Caco-2 (cell line): ENCODE measurements at regions not wholly inside any gene's neighbourhood (a gene's known extent, or its start where the extent isn't known, plus 50 kb on each side); places are given as distances from the start of the nearest gene placed in this dataset.

Experiments used
- BruUV-seq: library from RNA; stranded (reverse); fragments of 400-500 nt; replicated peaks from 2 replicates; lab custom pipeline; 2021; lab: Mats Ljungman, UMichigan
- CTCF ChIA-PET: fragments of 300-600 bp; sonication (Branson Sonifier 250); formaldehyde crosslinking; loops from one replicate; lab custom pipeline; 2022; ENCODE audit warnings: antibody characterized with exemption; lab: Charles Lee
- POLR2A ChIA-PET: fragments of 300-600 bp; sonication (Branson Sonifier 250); formaldehyde crosslinking; loops from one replicate; lab custom pipeline; 2022; ENCODE audit warnings: antibody characterized with exemption; lab: Charles Lee
- DNase-seq, 2 experiments: peaks; one replicate each; pipeline versions ENCODE4 v3.0.0 to v3.0.0-alpha.2; 2020 to 2022
- H3K27me3 ChIP-seq: replicated peaks from 2 replicates; pipeline ENCODE4 v1.6.0; 2011; ENCODE audit warnings: low read length; ENCODE audit not compliant: control insufficient read depth, insufficient read depth
- H3K36me3 ChIP-seq: 2 replicates; pipeline ENCODE4 v1.5.1; 2011; ENCODE audit warnings: low read length; ENCODE audit not compliant: control insufficient read depth, insufficient read depth
- H3K4me1 ChIP-seq: fragments of 250-450 bp; sonication (Bioruptor Pico); 2 replicates; pipeline ENCODE4 v1.5.1; 2020; ENCODE audit warnings: mild to moderate bottlenecking
- H3K4me3 ChIP-seq: 2 replicates; pipeline ENCODE4 v1.5.1; 2011; ENCODE audit warnings: low read depth, mild to moderate bottlenecking, control low read depth, low read length
- H3K9me3 ChIP-seq: fragments of 250-450 bp; sonication (Bioruptor Pico); 2 replicates; pipeline ENCODE4 v1.5.1; 2020; ENCODE audit warnings: mild to moderate bottlenecking, moderate library complexity
- H3K27ac Mint-ChIP-seq: one replicate; pipeline ENCODE4 v1.8.0; 2022; ENCODE audit warnings: mixed read lengths; ENCODE audit not compliant: unreplicated experiment
- H3K27me3 Mint-ChIP-seq: one replicate; pipeline ENCODE4 v1.8.0; 2022; ENCODE audit warnings: mixed read lengths; ENCODE audit not compliant: insufficient read depth, unreplicated experiment
- H3K36me3 Mint-ChIP-seq: one replicate; pipeline ENCODE4 v1.8.0; 2022; ENCODE audit warnings: mild to moderate bottlenecking, mixed read lengths; ENCODE audit not compliant: insufficient read depth, unreplicated experiment
- H3K4me1 Mint-ChIP-seq: one replicate; pipeline ENCODE4 v1.8.0; 2022; ENCODE audit warnings: low read depth, mixed read lengths; ENCODE audit not compliant: unreplicated experiment
- H3K4me3 Mint-ChIP-seq: one replicate; pipeline ENCODE4 v1.8.0; 2022; ENCODE audit warnings: mild to moderate bottlenecking, moderate library complexity, mixed read lengths; ENCODE audit not compliant: unreplicated experiment
- H3K9me3 Mint-ChIP-seq: one replicate; pipeline ENCODE4 v1.8.0; 2022; ENCODE audit warnings: mixed read lengths; ENCODE audit not compliant: unreplicated experiment
- CTCF ChIP-seq, 2 experiments: fragments of 200-600 bp in 1 of 2; IDR thresholded peaks; 1 replicate in 1 of 2; 2 replicates in 1 of 2; pipeline versions ENCODE4 v1.5.1 to v1.8.0; 2011 to 2022; ENCODE audit warnings: antibody characterized with exemption in 1 of 2, control low read depth in 1 of 2, inconsistent platforms in 1 of 2, low read depth in 1 of 2, low read length in 1 of 2, mild to moderate bottlenecking in 1 of 2, moderate library complexity in 1 of 2; ENCODE audit not compliant: insufficient read depth in 1 of 2, severe bottlenecking in 1 of 2, unreplicated experiment in 1 of 2
- intact Hi-C: fragments of 100-400 bp; cut with micrococcal nuclease; formaldehyde crosslinking; loops from one replicate; pipeline ENCODE4 v1.10.0; 2022; ENCODE audit not compliant: unreplicated experiment

- Histone ChIP-seq H3K4me1 (peaks cover 16% of the 10 kb centered on the region), H3K9me3 (no peaks in the 10 kb centered on the region), H3K4me3 (no peak overlapping the region), H3K27me3 (no peaks in the 10 kb centered on the region), H3K36me3 (no peaks in the 10 kb centered on the region)
- no peaks in the 10 kb centered on the region for H3K9me3 Mint-ChIP-seq
- peak; percentile 47 to 67 for DNase-seq
- no peaks in the 10 kb centered on the region for H3K27me3 Mint-ChIP-seq
- intact Hi-C loops = no loop called here
- no TSS peak for BruUV-seq
- H3K4me3 Mint-ChIP-seq = peak overlapping the region; percentile 1
- TF ChIP-seq CTCF (IDR thresholded peaks at IDR 0.05; ENCODE audit: insufficient read depth in 1 of 2, low read depth in 1 of 2, low read length in 1 of 2, severe bottlenecking in 1 of 2, unreplicated experiment in 1 of 2) = no peak
- no peak overlapping the region for H3K27ac Mint-ChIP-seq
- POLR2A ChIA-PET = no interaction called here
- H3K36me3 Mint-ChIP-seq = no peaks in the 10 kb centered on the region
- H3K4me1 Mint-ChIP-seq = peaks cover 11% of the 10 kb centered on the region
- CTCF ChIA-PET = interaction anchor here (0.7 kb wide), 1 partner anchor 89 kb away, joined by 3 read pairs; no protein-coding TSS in a partner anchor
Observed at GRCh38 chr1:38569932-38570656, 289.5 kb downstream of the RRAGC start.

GRCh38 chr1:38568061-38568857 is 291.3 kb downstream of the RRAGC start:
- intact Hi-C loops = no loop called here
- no peaks in the 10 kb centered on the region for H3K27me3 ChIP-seq

More at GRCh38 chr1:38568061-38568857, 291.3 kb downstream of the RRAGC start:
- no peaks in the 10 kb centered on the region for H3K36me3 Mint-ChIP-seq
- H3K4me1 Mint-ChIP-seq = peaks cover 11% of the 10 kb centered on the region
- Histone ChIP-seq H3K4me3 (no peak overlapping the region), H3K36me3 (no peaks in the 10 kb centered on the region), H3K4me1 (peaks cover 16% of the 10 kb centered on the region), H3K9me3 (no peaks in the 10 kb centered on the region)
- no peaks in the 10 kb centered on the region for H3K9me3 Mint-ChIP-seq
- ChIA-PET CTCF (interaction anchor here (0.6 kb wide), 1 partner anchor 26 kb away, joined by 4 read pairs; no protein-coding TSS in a partner anchor), POLR2A (no interaction called here)
- no TSS peak for BruUV-seq
- no peak overlapping the region for H3K4me3 Mint-ChIP-seq
- no peak for TF ChIP-seq CTCF (IDR thresholded peaks at IDR 0.05; ENCODE audit: insufficient read depth in 1 of 2, low read depth in 1 of 2, low read length in 1 of 2, severe bottlenecking in 1 of 2, unreplicated experiment in 1 of 2)
- H3K27me3 Mint-ChIP-seq = no peaks in the 10 kb centered on the region
- H3K27ac Mint-ChIP-seq = no peak overlapping the region
- DNase-seq = no peak
